ENCODE measurements at regions not wholly inside any gene's neighbourhood (a gene's known extent, or its start where the extent isn't known, plus 50 kb on each side); places are given as distances from the start of the nearest gene placed in this dataset.

DNA sequence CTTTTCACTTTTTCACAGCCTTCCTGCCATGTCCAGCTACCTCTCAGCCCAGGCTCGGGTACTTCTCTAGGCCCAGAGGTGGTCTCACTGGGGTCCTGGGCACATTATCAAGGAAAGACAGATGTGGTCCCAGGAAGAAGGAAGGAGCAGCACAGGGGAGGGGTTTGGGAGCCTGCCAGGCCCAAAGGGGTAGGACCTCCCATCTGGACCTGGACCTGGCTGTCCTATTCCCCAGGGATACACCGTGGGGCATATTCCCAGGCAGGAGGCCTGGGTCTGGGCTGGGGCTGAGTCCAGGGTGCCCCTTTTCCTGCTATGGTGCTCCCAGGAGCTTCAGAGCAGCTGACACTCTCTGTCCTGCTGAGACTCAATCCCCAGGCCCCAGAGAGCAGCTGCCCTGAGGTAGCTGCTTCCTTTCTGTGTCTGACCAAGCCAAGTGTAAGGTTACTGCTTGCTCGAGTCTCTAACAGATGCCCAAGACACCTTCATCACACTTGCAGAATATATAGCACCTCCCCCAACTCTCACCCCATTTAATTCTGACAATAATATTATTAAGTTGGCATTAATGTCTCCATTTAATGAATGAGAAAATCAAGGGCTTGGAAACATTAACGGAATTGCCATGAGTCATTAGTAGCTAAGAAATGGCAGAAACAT, 232.0 kb downstream of the BUD13 start:
- CTCF ChIA-PET, result interaction anchor here (1.1 kb wide), 1 partner anchor 18 kb away, joined by 3 read pairs; no protein-coding TSS in a partner anchor
- peaks cover 0 to 6% of the 10 kb centered on the region in 2 experiments; a peak in 1 of 4 replicates for H3K4me1 ChIP-seq (ENCODE audit: control insufficient read depth in 1 of 2, insufficient read depth in 2 of 2, low read depth in 1 of 2, low read length in 1 of 2)
- no peak overlapping the region for H3K4me2 ChIP-seq
- TF ChIP-seq YY1 (IDR thresholded peaks at IDR 0.05; ENCODE audit: low read depth), result no peak
- no peak for TF ChIP-seq SMC3 (IDR thresholded peaks at IDR 0.05; ENCODE audit: low read depth, low read length)
- TF ChIP-seq GABPA (IDR thresholded peaks at IDR 0.05; ENCODE audit: low read depth), result no peak
- TF ChIP-seq, protein P1, sequence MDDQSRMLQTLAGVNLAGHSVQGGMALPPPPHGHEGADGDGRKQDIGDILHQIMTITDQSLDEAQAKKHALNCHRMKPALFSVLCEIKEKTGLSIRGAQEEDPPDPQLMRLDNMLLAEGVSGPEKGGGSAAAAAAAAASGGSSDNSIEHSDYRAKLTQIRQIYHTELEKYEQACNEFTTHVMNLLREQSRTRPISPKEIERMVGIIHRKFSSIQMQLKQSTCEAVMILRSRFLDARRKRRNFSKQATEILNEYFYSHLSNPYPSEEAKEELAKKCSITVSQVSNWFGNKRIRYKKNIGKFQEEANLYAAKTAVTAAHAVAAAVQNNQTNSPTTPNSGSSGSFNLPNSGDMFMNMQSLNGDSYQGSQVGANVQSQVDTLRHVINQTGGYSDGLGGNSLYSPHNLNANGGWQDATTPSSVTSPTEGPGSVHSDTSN (IDR thresholded peaks at IDR 0.05), result no peak
- no peak for TF ChIP-seq TAF1 (IDR thresholded peaks at IDR 0.05; ENCODE audit: borderline replicate concordance, low read depth, low read length)
- TF ChIP-seq, protein P2, sequence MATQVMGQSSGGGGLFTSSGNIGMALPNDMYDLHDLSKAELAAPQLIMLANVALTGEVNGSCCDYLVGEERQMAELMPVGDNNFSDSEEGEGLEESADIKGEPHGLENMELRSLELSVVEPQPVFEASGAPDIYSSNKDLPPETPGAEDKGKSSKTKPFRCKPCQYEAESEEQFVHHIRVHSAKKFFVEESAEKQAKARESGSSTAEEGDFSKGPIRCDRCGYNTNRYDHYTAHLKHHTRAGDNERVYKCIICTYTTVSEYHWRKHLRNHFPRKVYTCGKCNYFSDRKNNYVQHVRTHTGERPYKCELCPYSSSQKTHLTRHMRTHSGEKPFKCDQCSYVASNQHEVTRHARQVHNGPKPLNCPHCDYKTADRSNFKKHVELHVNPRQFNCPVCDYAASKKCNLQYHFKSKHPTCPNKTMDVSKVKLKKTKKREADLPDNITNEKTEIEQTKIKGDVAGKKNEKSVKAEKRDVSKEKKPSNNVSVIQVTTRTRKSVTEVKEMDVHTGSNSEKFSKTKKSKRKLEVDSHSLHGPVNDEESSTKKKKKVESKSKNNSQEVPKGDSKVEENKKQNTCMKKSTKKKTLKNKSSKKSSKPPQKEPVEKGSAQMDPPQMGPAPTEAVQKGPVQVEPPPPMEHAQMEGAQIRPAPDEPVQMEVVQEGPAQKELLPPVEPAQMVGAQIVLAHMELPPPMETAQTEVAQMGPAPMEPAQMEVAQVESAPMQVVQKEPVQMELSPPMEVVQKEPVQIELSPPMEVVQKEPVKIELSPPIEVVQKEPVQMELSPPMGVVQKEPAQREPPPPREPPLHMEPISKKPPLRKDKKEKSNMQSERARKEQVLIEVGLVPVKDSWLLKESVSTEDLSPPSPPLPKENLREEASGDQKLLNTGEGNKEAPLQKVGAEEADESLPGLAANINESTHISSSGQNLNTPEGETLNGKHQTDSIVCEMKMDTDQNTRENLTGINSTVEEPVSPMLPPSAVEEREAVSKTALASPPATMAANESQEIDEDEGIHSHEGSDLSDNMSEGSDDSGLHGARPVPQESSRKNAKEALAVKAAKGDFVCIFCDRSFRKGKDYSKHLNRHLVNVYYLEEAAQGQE (IDR thresholded peaks at IDR 0.05; ENCODE audit: low read depth, low read length), result no peak
- no peak for TF ChIP-seq EP300 (IDR thresholded peaks at IDR 0.05; ENCODE audit: borderline replicate concordance in 1 of 2, low read depth in 1 of 2, low read length in 1 of 2)
- TF ChIP-seq, protein P3, sequence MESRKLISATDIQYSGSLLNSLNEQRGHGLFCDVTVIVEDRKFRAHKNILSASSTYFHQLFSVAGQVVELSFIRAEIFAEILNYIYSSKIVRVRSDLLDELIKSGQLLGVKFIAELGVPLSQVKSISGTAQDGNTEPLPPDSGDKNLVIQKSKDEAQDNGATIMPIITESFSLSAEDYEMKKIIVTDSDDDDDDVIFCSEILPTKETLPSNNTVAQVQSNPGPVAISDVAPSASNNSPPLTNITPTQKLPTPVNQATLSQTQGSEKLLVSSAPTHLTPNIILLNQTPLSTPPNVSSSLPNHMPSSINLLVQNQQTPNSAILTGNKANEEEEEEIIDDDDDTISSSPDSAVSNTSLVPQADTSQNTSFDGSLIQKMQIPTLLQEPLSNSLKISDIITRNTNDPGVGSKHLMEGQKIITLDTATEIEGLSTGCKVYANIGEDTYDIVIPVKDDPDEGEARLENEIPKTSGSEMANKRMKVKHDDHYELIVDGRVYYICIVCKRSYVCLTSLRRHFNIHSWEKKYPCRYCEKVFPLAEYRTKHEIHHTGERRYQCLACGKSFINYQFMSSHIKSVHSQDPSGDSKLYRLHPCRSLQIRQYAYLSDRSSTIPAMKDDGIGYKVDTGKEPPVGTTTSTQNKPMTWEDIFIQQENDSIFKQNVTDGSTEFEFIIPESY (IDR thresholded peaks at IDR 0.05; ENCODE audit: borderline replicate concordance, low read depth), result no peak
- TF ChIP-seq, protein P4, sequence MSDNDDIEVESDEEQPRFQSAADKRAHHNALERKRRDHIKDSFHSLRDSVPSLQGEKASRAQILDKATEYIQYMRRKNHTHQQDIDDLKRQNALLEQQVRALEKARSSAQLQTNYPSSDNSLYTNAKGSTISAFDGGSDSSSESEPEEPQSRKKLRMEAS (IDR thresholded peaks at IDR 0.05; ENCODE audit: low read depth), result no peak
- TF ChIP-seq, protein P5, sequence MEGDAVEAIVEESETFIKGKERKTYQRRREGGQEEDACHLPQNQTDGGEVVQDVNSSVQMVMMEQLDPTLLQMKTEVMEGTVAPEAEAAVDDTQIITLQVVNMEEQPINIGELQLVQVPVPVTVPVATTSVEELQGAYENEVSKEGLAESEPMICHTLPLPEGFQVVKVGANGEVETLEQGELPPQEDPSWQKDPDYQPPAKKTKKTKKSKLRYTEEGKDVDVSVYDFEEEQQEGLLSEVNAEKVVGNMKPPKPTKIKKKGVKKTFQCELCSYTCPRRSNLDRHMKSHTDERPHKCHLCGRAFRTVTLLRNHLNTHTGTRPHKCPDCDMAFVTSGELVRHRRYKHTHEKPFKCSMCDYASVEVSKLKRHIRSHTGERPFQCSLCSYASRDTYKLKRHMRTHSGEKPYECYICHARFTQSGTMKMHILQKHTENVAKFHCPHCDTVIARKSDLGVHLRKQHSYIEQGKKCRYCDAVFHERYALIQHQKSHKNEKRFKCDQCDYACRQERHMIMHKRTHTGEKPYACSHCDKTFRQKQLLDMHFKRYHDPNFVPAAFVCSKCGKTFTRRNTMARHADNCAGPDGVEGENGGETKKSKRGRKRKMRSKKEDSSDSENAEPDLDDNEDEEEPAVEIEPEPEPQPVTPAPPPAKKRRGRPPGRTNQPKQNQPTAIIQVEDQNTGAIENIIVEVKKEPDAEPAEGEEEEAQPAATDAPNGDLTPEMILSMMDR (IDR thresholded peaks at IDR 0.05), result no peak
- no peak for TF ChIP-seq NFIC (IDR thresholded peaks at IDR 0.05; ENCODE audit: borderline replicate concordance)
- TF ChIP-seq, protein P6, sequence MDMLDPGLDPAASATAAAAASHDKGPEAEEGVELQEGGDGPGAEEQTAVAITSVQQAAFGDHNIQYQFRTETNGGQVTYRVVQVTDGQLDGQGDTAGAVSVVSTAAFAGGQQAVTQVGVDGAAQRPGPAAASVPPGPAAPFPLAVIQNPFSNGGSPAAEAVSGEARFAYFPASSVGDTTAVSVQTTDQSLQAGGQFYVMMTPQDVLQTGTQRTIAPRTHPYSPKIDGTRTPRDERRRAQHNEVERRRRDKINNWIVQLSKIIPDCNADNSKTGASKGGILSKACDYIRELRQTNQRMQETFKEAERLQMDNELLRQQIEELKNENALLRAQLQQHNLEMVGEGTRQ (IDR thresholded peaks at IDR 0.05; ENCODE audit: borderline replicate concordance, low read depth, low read length), result no peak
- no peak for TF ChIP-seq POLR2AphosphoS5 (IDR thresholded peaks at IDR 0.05; ENCODE audit: low read depth, low read length)
- no peak for TF ChIP-seq TCF12 (IDR thresholded peaks at IDR 0.05)
- no peak for TF ChIP-seq FOXJ3 (CRISPR knock-in tag; IDR thresholded peaks at IDR 0.05)
- TF ChIP-seq RFX5 (IDR thresholded peaks at IDR 0.05; ENCODE audit: low read length), result no peak
- TF ChIP-seq RXRA (IDR thresholded peaks at IDR 0.05; ENCODE audit: borderline replicate concordance, low read depth), result no peak
- TF ChIP-seq FOSL2 (IDR thresholded peaks at IDR 0.05; ENCODE audit: borderline replicate concordance, low read depth), result no peak
- TF ChIP-seq, protein P7, sequence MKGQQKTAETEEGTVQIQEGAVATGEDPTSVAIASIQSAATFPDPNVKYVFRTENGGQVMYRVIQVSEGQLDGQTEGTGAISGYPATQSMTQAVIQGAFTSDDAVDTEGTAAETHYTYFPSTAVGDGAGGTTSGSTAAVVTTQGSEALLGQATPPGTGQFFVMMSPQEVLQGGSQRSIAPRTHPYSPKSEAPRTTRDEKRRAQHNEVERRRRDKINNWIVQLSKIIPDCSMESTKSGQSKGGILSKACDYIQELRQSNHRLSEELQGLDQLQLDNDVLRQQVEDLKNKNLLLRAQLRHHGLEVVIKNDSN (IDR thresholded peaks at IDR 0.05; ENCODE audit: borderline replicate concordance, low read depth), result no peak
- no peak for TF ChIP-seq RAD21 (IDR thresholded peaks at IDR 0.05; ENCODE audit: low read length)
- H3K9me3 ChIP-seq, result no peaks in the 10 kb centered on the region
- H3K36me3 ChIP-seq (replicated peaks in 1 of 2; ENCODE audit: control insufficient read depth in 1 of 2, insufficient read depth in 2 of 2, low read length in 1 of 2), result no peaks in the 10 kb centered on the region
- H3K9ac ChIP-seq, result no peak overlapping the region
- H4K20me1 ChIP-seq (ENCODE audit: insufficient read depth), result no peaks in the 10 kb centered on the region
- WGBS (ENCODE audit: low lambda C conversion rate), result 25% methylated on average over 3 of the region's 4 CpGs
- no peaks in the 10 kb centered on the region for H3K9me2 ChIP-seq
- no peak overlapping the region for H2AFZ ChIP-seq (ENCODE audit: low read depth)
- no peaks in the 10 kb centered on the region for H3F3A ChIP-seq (replicated peaks; ENCODE audit: insufficient read depth)
- H3K79me2 ChIP-seq (ENCODE audit: insufficient read depth), result no peaks in the 10 kb centered on the region
- POLR2A ChIA-PET, result interaction anchor here (0.9 kb wide), 1 partner anchor 104 kb away, joined by 3 read pairs; no protein-coding TSS in a partner anchor
- H3K4me3 ChIP-seq (ENCODE audit: low read depth in 2 of 2, low read length in 1 of 2), result no peak overlapping the region
- H3K27ac ChIP-seq (ENCODE audit: low read depth in 2 of 2, low read length in 1 of 2), result no peak overlapping the region
- no peak for DNase-seq
- H3K27me3 ChIP-seq (ENCODE audit: insufficient read depth), result peaks cover 4% of the 10 kb centered on the region; the same call in 1 of the 2 replicates

Data from SK-N-SH (cell line).